CD14-positive monocyte (primary cell): ENCODE measurements at regions not wholly inside any gene's neighbourhood (a gene's known extent, or its start where the extent isn't known, plus 50 kb on each side); places are given as distances from the start of the nearest gene placed in this dataset.

Experiments
- DNase-seq, 3 donors: peaks; one replicate each; pipeline ENCODE4 v3.0.0-alpha.2; 2011 to 2022
- H2AFZ ChIP-seq: 2 replicates; pipeline ENCODE4 v1.6.0; 2012; ENCODE audit warnings: mild to moderate bottlenecking, low read depth, low read length, inconsistent platforms; ENCODE audit not compliant: insufficient read depth, poor library complexity, severe bottlenecking
- H3K27ac ChIP-seq, 2 donors: 1 replicate in 1 of 2; 2 replicates in 1 of 2; pipeline ENCODE4 v1.5.1; 2012 to 2013; ENCODE audit warnings: low read length in 2 of 2, control low read depth in 1 of 2, inconsistent platforms in 1 of 2, low read depth in 1 of 2, mild to moderate bottlenecking in 1 of 2
- H3K27me3 ChIP-seq, 2 donors: one replicate each; pipeline versions ENCODE4 v1.6.0 to v1.6.1; 2011 to 2013; ENCODE audit warnings: low read length in 2 of 2; ENCODE audit not compliant: control insufficient read depth in 2 of 2, insufficient read depth in 2 of 2
- H3K36me3 ChIP-seq, 2 donors: replicated peaks in 1 of 2; 1 replicate in 1 of 2; 2 replicates in 1 of 2; pipeline versions ENCODE4 v1.5.1 to v1.6.1; 2012 to 2013; ENCODE audit warnings: low read length in 2 of 2, control low read depth in 1 of 2, inconsistent platforms in 1 of 2, mild to moderate bottlenecking in 1 of 2; ENCODE audit not compliant: insufficient read depth in 2 of 2, control insufficient read depth in 1 of 2
- H3K4me1 ChIP-seq, 2 donors: 1 replicate in 1 of 2; 2 replicates in 1 of 2; pipeline versions ENCODE4 v1.5.1 to v1.6.1; 2012 to 2013; ENCODE audit warnings: low read length in 2 of 2, control low read depth in 1 of 2, inconsistent platforms in 1 of 2, mild to moderate bottlenecking in 1 of 2, moderate library complexity in 1 of 2; ENCODE audit not compliant: insufficient read depth in 2 of 2, control insufficient read depth in 1 of 2
- H3K4me2 ChIP-seq: replicated peaks from 2 replicates; pipeline ENCODE3; 2012; ENCODE audit warnings: low read length, moderate library complexity, mild to moderate bottlenecking; ENCODE audit not compliant: poor library complexity, severe bottlenecking; ENCODE audit errors: extremely low read depth
- H3K4me3 ChIP-seq, 3 experiments: fragments of 200-600 bp in 1 of 3; sonication (generic) in 1 of 3; replicated peaks in 1 of 3; 1 replicate in 2 of 3; 2 replicates in 1 of 3; pipeline ENCODE4 v1.5.1; 2011 to 2013; ENCODE audit warnings: low read length in 3 of 3, mild to moderate bottlenecking in 3 of 3, control low read depth in 2 of 3, low read depth in 2 of 3, inconsistent platforms in 1 of 3, moderate library complexity in 1 of 3
- H3K79me2 ChIP-seq: 2 replicates; pipeline ENCODE4 v1.6.0; 2012; ENCODE audit warnings: mild to moderate bottlenecking, control low read depth, inconsistent platforms, low read length, moderate library complexity; ENCODE audit not compliant: insufficient read depth
- H3K9ac ChIP-seq: 2 replicates; pipeline ENCODE4 v1.6.0; 2017; ENCODE audit warnings: low read length, mild to moderate bottlenecking; ENCODE audit not compliant: insufficient read depth, poor library complexity, severe bottlenecking
- H3K9me3 ChIP-seq, 2 donors: replicated peaks in 1 of 2; 1 replicate in 1 of 2; 2 replicates in 1 of 2; pipeline versions ENCODE4 v1.5.1 to v1.6.1; 2012 to 2013; ENCODE audit warnings: low read length in 2 of 2, control low read depth in 1 of 2; ENCODE audit not compliant: control insufficient read depth in 1 of 2, insufficient read depth in 1 of 2
- H4K20me1 ChIP-seq: 2 replicates; pipeline ENCODE4 v1.6.0; 2012; ENCODE audit warnings: mild to moderate bottlenecking, low read length, control low read depth, moderate library complexity; ENCODE audit not compliant: insufficient read depth
- H3K27ac Mint-ChIP-seq, 7 donors: one replicate each; pipeline ENCODE4 v1.8.0; 2020; ENCODE audit warnings: mild to moderate bottlenecking in 7 of 7, mixed read lengths in 7 of 7, moderate library complexity in 6 of 7, inconsistent platforms in 2 of 7
- H3K27me3 Mint-ChIP-seq, 3 donors: one replicate each; pipeline ENCODE4 v1.8.0; 2021 to 2022; ENCODE audit warnings: low read depth in 3 of 3, mild to moderate bottlenecking in 3 of 3, mixed read lengths in 3 of 3, moderate library complexity in 3 of 3, inconsistent platforms in 1 of 3
- H3K36me3 Mint-ChIP-seq, 2 donors: one replicate each; pipeline ENCODE4 v1.8.0; 2020; ENCODE audit warnings: mixed read lengths in 2 of 2, inconsistent platforms in 1 of 2, mild to moderate bottlenecking in 1 of 2
- H3K4me1 Mint-ChIP-seq: one replicate; pipeline ENCODE4 v1.8.0; 2020; ENCODE audit warnings: mild to moderate bottlenecking, mixed read lengths
- H3K4me3 Mint-ChIP-seq, 2 donors: one replicate each; pipeline ENCODE4 v1.8.0; 2020; ENCODE audit warnings: mild to moderate bottlenecking in 2 of 2, mixed read lengths in 2 of 2, moderate library complexity in 1 of 2
- H3K9me3 Mint-ChIP-seq, 7 donors: one replicate each; pipeline ENCODE4 v1.8.0; 2020 to 2022; ENCODE audit warnings: mixed read lengths in 7 of 7, mild to moderate bottlenecking in 6 of 7, moderate library complexity in 6 of 7, inconsistent platforms in 2 of 7
- WGBS: methylation state at CpG from one replicate; pipeline ENCODE4 v1.1.5; 2013; ENCODE audit warnings: missing lambda C conversion rate; ENCODE audit not compliant: insufficient coverage; 5-methylcytosine and 5-hydroxymethylcytosine counted together
- intact Hi-C, 2 donors: fragments of 100-400 bp; cut with micrococcal nuclease; formaldehyde crosslinking; loops; one replicate each; pipeline versions ENCODE4 v1.15.0 to v1.15.1; 2023
- TF ChIP-seq, protein P1 (sequence below): fragments of 200-600 bp; IDR thresholded peaks from one replicate; pipeline ENCODE4 v1.8.0; 2022; ENCODE audit warnings: antibody characterized with exemption, mild to moderate bottlenecking

DNA sequence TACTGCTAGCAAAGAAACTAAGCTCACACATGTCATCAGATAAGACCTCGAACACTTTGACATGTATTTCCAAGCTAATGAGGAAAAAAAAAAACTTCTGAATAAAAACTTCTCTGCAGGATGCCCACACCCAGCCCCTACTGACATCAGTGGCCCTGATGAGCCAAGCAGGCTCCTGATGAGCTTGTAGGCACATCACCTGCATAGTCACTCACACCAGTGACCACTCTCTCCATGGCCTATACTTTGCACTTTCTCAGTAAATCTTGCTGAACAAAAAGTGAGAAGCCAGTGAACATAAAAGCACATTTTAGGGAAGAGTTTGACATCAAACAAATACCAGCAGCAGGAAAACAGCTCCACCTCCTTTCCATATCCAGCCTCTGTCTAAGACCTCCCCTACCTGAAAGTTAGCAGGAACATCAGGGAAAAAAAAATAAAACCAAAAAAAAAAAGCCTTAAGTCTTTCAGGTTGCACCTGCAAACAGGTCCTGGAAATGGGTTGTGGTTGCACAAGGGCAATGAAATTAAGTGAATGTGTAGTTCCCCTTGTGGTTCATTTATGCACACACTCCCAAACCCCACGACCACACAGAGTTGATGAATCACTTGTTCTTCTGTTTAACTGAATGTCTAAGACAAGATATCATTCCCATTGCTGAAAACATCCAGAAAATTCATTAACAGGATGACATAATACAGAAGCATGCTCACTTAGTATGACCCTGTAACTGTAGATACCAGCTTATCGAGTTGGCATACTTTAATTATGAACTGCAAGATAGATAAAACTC, 205.2 kb upstream of the PDE1C start:
- Histone ChIP-seq H3K79me2 (no peaks in the 10 kb centered on the region), H3K27me3 (no peaks in the 10 kb centered on the region), H3K9ac (no peak overlapping the region), H4K20me1 (no peaks in the 10 kb centered on the region), H2AFZ (no peak overlapping the region), H3K36me3 (no peaks in the 10 kb centered on the region), H3K4me3 (no peak overlapping the region), H3K27ac (no peak overlapping the region), H3K4me1 (no peaks in the 10 kb centered on the region), H3K9me3 (no peaks in the 10 kb centered on the region), H3K4me2 (no peak overlapping the region)
- H3K9me3 Mint-ChIP-seq = peaks cover 0 to 3% (median 0%) of the 10 kb centered on the region in 7 donors
- 13% methylated on average over 1 of the region's 3 CpGs for WGBS
- no peaks in the 10 kb centered on the region for H3K4me1 Mint-ChIP-seq
- TF ChIP-seq, protein P1, sequence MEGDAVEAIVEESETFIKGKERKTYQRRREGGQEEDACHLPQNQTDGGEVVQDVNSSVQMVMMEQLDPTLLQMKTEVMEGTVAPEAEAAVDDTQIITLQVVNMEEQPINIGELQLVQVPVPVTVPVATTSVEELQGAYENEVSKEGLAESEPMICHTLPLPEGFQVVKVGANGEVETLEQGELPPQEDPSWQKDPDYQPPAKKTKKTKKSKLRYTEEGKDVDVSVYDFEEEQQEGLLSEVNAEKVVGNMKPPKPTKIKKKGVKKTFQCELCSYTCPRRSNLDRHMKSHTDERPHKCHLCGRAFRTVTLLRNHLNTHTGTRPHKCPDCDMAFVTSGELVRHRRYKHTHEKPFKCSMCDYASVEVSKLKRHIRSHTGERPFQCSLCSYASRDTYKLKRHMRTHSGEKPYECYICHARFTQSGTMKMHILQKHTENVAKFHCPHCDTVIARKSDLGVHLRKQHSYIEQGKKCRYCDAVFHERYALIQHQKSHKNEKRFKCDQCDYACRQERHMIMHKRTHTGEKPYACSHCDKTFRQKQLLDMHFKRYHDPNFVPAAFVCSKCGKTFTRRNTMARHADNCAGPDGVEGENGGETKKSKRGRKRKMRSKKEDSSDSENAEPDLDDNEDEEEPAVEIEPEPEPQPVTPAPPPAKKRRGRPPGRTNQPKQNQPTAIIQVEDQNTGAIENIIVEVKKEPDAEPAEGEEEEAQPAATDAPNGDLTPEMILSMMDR = no peak
- no peak overlapping the region for H3K4me3 Mint-ChIP-seq
- DNase-seq = no peak
- intact Hi-C loops = no loop called here
- no peak overlapping the region for H3K27ac Mint-ChIP-seq
- no peaks in the 10 kb centered on the region for H3K36me3 Mint-ChIP-seq
- peaks cover 0 to 3% (median 0%) of the 10 kb centered on the region in 3 donors for H3K27me3 Mint-ChIP-seq

- Mint-ChIP-seq H3K27ac (no peak overlapping the region), H3K36me3 (no peaks in the 10 kb centered on the region)
- no peak overlapping the region for H3K4me3 ChIP-seq
Observed at GRCh38 chr7:32273297-32273696, 203.1 kb upstream of the PDE1C start.

More at GRCh38 chr7:32273297-32273696, 203.1 kb upstream of the PDE1C start:
- WGBS = no CpG with 5 or more reads among the region's 1 CpG
- H3K9ac ChIP-seq = no peak overlapping the region
- DNase-seq = no peak
- H3K9me3 Mint-ChIP-seq = peaks cover 0 to 2% (median 0%) of the 10 kb centered on the region in 7 donors
- H3K27me3 Mint-ChIP-seq = peaks cover 0 to 1% (median 0%) of the 10 kb centered on the region in 3 donors
- intact Hi-C loops = no loop called here
- no peaks in the 10 kb centered on the region for H3K9me3 ChIP-seq
- TF ChIP-seq, protein P1 = no peak
- no peak overlapping the region for H3K4me2 ChIP-seq
- H4K20me1 ChIP-seq = no peaks in the 10 kb centered on the region
- no peak overlapping the region for H3K27ac ChIP-seq
- H3K4me1 Mint-ChIP-seq = no peaks in the 10 kb centered on the region
- H3K4me3 Mint-ChIP-seq = no peak overlapping the region
- H3K36me3 ChIP-seq = no peaks in the 10 kb centered on the region
- no peak overlapping the region for H2AFZ ChIP-seq
- H3K27me3 ChIP-seq = no peaks in the 10 kb centered on the region
- H3K79me2 ChIP-seq = no peaks in the 10 kb centered on the region
- no peaks in the 10 kb centered on the region for H3K4me1 ChIP-seq
